Fibroblast of gingiva (primary cell): ENCODE measurements at regions not wholly inside any gene's neighbourhood (a gene's known extent, or its start where the extent isn't known, plus 50 kb on each side); places are given as distances from the start of the nearest gene placed in this dataset.

Source experiments
- DNase-seq: peaks from one replicate; pipeline ENCODE4 v3.0.0-alpha.2; 2011; ENCODE audit warnings: low read depth

DNA sequence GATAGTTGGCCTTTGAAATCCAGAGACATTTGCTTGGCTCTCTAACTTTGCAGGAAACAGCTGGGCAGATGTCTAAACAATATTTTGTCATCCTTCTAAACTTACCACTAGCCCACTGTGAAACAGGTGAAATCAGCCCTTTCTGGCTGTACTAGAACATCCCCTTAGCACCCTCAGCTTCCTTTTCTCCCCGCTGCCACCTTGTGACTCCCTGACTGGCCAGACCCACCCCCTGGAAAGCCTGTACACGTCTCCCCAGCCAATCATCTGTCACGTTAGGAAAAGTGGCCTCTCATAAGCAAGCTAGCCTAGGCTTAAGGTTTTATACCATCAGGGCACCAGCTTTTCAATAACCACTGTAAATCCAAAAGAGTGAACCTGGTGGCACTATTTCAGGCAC lies 88.6 kb upstream of the E2F3 start:
- DNase-seq = no peak

DNA sequence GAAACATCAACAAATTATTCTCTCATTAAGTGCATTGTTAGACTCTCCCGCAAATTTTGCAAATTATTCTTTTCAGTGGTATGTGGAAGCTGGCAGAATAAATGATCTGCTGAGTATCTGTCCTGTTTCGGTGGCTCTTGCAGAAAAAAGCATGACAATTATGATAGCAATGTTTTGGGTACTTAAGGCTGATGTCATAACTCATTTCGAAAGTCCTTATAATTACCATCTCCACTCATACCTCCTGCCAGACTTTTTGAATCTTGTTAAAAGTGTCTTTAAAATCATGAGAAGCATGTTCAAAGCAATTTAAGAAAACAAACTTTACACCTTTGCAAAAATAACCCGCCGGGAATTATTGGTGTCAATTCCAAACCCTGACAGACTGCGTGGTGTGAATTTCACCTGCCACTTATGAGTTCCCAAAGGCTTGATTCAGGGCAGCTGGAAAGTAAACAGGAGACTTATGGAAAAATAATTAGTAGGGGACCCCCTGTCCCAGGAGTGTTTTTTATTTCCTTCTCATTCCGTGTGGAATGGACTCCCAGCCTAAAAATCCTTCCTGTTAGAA lies 87.6 kb upstream of the E2F3 start:
- DNase-seq = peak; percentile 14

DNA sequence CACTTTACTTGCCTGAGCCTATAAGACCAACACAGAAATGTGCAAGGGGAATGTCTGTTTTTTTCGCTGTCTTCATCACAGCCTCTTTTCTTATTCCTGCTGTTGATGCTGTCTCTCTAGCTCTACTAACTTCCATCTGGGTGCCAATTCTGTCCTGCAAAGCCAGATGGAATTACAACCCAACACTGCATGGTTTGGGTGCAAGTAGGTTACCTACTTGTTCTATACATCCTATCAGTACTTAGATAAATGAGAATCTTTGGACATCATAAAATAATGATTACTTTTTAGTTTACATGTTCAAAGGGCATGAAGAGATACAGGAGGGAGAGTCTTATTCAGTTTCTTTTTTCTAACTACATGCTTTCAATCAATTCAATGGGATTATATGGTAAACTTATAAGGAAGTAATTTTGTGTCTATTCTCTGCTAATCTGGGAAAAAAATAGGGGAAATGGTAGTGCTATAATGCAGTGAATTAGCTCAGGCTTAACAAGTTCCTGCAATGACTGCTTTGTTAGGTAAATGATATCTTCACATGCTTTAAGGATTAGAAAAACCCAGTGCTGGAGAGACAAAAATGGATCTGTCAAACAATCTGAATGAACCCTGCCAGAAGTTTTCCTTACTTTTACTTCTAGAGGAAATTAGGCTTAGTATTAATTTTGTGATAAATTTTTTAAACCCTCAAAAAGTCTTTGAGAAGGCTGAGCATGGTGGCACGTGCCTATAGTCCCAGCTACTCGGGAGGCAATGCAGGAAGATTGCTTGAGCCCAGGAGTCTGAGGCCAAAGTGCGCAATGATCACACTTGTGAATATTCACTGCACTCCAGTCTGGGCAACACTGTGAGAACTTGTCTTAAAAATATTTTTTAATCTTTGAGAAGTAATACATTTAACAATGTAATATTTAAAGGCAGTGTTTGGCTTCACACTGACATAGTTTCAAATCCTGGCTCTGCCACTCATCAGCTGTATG lies 86.5 kb upstream of the E2F3 start:
- DNase-seq = no peak

DNA sequence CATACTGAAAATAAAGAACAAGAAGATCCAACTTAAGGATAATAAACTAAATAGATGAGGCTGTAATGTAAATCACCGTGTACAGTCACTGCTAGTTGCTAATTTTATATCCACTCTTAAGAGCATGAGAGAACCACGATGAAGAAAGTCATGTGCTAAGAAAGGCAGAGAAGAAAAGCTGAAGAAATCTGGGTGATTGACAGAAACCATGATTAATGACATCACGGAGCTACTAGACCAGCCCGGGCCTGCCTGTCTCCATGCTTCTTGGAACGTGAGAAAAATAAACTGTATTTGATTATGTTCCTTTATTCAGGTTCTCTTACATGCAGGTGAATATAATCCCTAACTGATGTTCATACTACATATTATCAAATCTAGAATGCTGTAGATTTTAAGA lies 84.2 kb upstream of the E2F3 start:
- DNase-seq = no peak

DNA sequence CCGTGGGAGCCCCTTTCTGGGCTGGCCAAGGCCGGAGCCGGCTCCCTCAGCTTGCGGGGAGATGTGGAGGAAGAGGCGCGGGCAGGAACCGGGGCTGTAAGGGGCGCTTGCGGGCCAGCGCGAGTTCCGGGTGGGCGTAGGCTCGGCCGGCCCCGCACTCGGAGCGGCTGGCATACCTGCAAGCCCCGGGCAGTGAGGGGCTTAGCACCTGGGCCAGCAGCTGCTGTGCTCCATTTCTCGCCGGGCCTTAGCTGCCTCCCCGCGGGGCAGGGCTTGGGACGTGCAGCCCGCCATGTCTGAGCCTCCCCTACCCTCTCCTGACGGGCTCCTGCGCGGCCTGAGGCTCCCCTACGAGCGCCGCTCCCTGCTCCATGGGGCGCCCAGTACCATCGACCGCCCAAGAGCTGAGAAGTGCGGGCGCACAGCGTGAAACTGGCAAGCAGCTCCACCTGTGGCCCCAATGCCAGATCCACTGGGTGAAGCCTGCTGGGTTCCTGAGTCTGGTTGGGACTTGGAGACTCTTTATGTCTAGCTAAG lies 82.8 kb upstream of the E2F3 start:
- no peak for DNase-seq

DNA sequence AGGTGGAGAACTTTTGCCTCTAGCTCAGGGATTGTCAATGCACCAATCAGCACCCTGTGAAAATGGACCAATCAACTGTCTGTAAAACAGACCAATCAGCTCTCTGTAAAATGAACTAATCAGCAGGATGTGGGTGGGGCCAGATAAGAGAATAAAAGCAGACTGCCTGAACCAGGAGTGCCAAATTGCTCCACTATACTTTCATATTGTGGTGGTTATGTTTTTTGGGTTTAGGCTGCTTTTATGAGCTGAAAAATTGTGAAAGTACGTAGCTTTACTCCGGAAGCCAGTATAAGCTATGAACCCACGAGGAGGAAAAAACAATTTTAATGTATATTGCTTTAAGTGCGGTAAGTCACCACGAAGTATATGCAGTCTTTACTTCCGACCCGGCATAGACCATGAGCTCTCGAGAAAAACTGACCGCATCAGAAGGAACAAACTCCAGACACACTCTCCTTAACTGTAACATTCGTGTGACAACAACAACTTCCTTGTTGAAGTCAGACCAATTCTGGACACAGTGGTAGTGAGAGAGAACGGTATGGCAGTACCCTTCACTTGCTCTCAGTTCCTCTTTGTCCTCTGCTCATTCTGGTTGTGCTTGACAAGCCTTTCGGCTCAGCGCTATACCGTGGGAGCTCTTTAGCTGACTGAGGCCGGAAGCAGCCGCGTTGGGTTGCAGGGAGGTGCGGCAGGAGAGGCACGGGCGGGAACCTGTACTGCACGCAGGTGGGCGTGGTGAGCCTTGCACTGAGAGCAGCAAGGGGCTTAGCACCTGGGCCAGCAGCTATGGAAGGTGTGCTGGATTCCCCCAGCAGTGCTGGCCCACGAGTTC lies 81.9 kb upstream of the E2F3 start:
- no peak for DNase-seq

DNA sequence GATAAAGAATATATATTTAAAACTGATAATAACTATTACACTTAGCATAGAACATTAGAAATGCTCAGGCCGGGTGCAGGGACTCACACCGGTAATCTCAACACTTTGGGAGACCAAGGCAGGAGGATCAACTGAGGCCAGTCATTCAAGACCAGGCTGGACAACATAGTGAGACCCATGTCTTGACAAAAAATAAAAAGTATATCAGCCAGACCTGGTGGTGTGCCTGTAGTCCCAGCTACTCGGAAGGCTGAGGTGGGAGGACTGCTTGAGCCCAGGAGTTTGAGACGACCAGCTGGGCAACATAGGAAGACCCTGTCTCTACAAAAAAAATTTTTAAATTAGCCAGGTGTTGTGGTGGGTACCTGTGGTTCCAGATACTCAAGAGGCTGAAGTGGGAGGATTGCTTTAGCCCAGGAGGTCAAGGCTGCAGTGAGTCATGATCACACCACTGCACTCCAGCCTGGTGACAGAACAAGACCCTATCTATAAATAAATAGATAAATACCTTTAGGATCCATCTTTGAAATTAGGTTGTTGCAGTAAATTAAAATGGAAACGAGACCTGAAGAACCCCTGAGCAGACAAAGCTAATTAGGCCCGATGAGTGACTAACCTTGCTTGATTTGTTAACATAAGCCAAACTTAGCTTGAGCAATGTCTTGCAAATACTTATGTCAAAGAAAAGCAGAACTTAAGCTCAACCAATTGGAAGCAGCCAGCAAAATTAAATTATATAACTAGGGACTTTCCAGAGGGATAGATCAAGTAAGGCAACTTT lies 75.8 kb upstream of the E2F3 start:
- DNase-seq = no peak

DNA sequence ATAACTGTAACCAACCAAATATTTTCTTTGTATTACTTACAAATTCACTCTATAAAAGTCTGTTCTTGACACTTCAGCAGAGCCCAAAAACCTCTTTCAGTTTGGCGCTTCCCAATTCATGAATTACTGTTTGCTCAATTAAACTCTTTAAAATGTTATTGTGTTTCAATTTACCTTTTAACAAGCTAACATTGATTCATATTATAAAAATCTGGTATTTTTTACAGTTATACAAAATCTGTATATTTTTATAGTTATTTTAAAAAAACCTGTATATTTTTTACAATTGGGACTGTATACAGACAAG lies 75.3 kb upstream of the E2F3 start:
- DNase-seq = no peak

DNA sequence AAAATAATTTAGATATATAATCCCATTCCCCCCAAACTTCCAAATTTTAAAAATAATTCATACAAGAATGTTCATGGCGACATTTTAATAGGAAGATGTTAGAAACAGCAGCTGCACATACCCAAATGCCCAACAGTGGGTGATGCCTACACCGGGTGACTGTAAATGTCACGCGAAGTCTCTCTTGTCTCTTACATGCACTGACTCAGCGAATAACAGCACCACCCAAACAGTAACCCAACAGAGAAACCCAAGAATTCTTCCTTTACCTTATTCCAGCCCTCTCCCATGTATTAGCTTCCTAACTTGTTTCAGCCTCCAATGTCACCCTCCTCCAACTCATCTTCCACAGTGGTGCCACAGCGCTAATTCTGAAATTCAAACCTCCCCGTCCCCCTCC lies 74.5 kb upstream of the E2F3 start:
- no peak for DNase-seq

DNA sequence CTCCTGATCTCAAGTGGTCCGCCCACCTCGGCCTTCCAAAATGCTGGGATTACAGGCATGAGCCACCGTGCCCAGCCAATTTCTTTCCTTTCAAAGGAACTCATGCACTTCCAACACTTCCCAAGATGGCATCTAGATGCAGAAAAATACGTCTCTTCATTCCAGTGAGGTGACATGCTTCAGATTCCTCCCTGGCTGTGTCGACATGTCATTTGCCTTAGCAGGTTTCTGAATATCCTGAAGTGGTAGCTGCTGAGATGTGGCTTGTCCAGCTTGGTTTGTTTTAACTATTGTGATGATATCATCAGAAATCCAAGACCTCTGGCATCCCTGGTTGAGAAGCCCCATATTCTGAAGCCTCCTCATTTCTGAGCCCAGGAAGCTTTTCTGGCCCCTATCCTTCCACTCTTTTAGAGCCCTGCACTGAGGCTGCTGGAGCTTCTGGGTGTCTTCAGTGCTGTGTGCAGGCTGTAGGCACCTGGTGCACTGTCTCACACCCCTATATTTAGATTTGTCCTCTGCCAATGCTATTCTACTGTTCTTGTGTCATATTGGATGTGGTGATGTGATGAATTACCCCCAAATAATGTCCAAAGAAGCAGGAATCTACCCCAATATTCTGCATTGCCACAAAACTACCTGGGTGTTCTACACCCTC lies 73.3 kb upstream of the E2F3 start:
- no peak for DNase-seq

DNA sequence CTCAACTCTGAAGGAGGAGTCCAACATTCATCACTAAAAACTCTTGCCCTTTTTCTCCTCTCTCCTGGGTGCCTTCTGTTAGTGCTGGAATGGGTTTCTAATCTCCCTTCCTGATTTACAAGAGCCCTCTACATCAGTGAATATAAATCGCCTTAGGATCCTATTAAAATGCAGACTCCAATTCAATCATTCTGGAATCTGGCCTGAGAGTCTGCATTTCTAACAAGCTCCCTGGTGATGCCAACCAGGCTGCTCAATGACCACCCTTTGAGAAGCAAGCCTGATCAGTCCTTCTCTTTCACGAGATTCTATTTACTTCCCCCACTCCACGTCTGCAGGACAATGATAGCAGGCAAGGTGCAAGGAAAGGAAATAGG lies 72.8 kb upstream of the E2F3 start:
- DNase-seq = no peak

DNA sequence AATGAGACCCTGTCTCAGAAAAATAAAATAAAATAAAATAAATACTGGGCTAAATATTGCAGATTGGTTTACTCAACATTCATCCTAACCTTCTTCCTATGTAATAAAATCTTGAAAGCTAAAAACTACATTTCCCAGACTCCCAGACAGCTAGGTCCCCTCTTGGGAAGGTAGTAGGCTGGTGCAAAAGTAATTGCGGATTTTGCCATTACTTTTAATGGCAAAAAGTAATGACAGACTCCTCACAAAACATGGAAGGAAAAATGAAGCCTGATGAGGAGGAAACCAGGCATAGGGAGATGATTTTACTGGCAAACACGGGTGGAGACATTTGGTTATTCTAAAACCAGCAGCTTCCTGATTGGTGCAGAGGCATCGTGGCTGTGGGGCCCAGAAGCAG lies 70.6 kb upstream of the E2F3 start:
- no peak for DNase-seq

DNA sequence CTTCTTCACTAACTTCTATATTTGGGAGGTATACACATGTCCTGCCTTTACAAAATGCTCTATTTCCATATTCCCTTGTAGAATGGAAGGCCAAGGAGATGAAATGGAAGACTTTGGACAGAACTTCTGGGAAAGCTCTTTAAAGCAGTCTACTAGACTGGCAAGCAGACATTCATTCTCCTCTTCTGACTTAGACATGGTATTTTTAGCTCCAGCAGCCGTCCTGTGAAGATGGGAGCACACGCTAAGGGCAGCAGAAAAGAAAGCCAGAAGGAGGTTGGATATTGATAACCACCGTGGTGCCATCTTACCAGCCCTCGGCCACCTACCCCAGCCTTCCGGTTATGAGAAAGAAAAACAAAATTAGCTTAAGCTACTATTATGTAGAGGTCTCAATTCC lies 70.1 kb upstream of the E2F3 start:
- no peak for DNase-seq

DNA sequence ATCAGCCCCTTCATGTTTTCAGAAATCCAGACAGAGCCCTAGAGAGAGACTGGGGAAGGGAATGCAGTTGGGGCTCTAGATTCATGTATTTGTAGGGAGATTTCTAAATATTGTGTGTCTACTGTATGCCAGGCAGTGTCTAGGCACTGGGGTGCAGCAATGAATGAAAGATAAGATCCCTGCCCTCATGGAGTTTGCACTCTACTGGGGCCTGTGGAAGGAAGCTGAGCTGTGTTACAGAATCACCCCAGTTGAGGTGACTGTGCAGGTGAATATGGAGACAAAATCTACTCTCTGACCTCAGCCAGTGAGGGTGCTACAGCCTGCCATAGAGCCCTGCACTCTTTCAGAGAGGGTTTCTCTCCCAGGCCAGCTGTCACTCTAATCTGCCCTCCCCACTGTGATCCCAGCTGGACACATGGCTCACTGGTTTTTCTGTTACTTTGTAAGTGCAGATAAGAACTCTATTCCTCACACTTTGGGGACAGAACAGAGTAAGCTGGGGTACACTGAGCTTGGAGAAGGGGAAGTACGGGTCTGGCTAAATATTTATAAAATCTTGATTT lies 69.2 kb upstream of the E2F3 start:
- no peak for DNase-seq

DNA sequence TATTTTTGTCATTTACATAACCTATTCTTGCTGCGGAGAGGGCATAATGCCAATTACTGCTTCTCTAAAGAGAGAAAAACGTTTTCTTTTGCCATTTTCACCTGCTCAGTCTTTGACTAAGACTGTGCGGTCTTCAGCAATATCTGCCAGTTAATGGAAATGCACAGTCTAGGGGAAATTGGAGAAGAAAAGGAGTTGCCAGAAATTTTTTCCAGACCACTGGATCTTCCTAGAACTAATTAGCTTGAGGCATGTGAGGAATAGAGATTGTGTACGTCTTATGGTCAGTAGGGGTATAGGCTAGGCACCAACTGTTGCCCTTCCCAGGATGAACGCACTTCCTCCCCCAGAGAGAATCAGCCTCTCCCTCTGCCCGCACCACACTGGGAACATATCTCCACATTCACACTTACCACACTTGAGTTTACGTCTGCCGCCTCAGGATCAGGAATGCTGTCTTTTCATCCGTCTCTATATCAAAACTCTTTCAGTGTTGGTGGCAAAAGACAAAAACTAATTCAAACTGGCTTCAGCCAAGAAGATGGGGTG lies 67.9 kb upstream of the E2F3 start:
- no peak for DNase-seq

DNA sequence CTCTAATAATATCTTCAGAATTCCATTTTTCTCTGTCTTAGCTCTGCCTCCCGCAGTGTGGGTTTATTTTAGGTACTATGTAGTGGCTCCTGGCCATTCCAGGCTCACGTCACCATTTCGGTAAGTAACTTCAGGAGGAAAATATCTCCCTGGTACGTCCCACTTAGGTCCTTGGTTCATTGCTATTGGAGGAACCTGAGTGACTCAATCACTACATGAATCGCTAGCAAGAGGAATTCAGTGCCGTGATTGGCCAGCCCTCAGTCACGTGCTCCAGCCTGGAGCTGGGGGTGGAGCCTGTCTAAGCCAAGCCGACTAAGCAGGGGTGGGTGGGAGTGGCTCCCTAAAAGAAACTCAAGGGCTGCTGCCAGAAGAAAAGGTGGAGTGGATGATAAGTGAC lies 67.3 kb upstream of the E2F3 start:
- no peak for DNase-seq

DNA sequence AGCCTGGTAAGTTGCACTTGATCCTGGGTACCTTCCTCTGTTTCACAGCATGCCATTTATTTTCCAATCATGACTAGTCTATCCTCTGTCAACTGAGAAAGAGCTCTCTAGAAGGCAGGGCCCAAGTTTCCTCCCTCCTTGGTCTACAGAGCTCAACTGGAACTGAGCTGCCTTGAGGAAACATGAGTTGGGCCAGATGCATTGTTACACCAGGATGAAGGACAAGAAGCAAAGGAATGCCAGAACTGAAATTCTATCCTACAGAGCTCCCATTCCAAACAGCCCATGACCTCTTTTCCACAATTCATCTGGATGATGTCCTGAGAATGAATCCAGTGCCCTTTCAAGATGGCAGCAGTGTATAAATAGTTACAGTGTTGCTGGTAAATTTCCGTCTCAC lies 66.7 kb upstream of the E2F3 start:
- DNase-seq = peak; percentile 6

DNA sequence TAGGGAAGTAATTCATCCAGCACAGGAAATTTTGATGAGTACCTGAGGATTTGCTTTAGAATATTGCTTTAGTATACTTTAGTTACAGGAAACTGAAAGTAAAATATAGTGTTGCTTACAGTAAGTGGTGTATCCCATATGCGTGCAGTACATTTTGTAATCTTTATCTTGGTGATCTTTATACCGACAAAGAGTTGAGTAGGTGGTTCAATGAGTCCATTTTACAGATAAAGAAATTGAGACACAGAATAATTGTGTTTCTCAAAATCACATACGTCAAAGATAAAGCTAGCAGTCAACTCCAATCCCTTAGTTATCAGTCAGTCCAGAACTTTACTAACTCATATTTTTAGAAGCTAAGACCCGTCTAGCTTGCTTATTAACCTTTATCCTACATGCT lies 65.8 kb upstream of the E2F3 start:
- DNase-seq = no peak

DNA sequence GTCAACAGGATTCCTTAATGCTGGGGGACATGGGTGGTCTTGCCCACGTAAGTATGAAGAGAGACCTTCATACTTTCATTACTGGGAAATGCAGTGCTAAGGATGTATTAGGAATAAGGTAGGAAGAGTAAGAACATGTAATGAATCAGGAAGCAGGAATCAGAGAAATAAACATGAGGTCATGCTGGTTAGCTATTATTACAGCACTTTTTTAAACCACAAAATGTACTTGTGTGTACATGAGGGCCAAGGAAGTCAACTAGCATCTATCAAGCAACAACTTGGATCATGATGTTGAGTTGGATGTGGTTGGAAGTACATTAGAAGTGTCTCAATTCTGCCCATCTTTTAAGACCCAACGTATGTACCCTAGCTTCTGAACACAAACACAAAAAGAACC lies 63.5 kb upstream of the E2F3 start:
- no peak for DNase-seq

DNA sequence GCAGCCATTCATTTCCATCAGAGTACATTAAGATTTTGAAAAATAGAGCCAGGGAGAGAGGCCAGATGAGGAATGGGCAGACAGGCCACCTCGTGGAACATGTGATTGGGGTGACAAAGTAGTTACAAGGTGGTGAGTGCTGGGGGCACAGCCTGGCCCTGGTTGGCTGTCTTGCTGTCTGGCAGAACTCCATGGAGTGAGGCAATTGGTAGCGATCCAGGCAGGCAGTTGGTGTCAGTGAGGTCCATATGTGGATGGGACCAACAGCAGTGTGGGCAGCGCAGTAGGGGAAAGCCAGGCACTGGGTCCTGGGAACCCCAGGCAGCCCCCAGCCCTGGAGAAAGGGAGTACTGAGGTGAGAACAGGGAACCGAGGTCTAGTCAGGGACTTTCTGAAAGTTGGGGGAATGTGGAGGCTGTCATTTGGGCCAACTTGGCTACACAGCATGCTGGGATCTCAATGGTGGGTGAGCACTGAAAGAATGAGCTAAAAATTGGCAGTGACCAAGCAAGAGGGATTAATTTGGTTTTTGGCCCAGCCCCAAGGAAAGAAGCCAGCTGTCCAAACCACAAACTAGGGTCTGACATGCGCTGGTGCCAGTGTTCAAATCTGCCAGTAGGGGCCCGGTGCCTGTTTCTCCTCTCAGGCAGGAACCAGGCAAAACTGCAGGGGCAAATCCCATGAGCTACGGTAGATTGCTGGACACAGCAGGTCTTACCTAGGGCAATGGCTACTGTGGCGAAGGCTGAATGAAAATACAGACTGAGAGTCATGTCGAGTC lies 61.4 kb upstream of the E2F3 start:
- no peak for DNase-seq
